HCT116 (cell line): ENCODE measurements at regions not wholly inside any gene's neighbourhood (a gene's known extent, or its start where the extent isn't known, plus 50 kb on each side); places are given as distances from the start of the nearest gene placed in this dataset.

Source experiments
- CEBPB ChIP-seq: IDR thresholded peaks from 2 replicates; pipeline ENCODE4 v1.6.1; 2012; ENCODE audit warnings: low read depth
- EGR1 ChIP-seq: IDR thresholded peaks from 2 replicates; pipeline ENCODE4 v1.6.1; 2012; ENCODE audit warnings: low read depth
- ELF1 ChIP-seq: IDR thresholded peaks from 2 replicates; pipeline ENCODE4 v1.6.1; 2012; ENCODE audit warnings: low read depth, borderline replicate concordance
- EZH2 ChIP-seq: fragments of 200-600 bp; sonication (generic); IDR thresholded peaks from 2 replicates; pipeline ENCODE4 v1.6.1; 2017; ENCODE audit warnings: antibody characterized with exemption, mixed run types
- EZH2phosphoT487 ChIP-seq: fragments of 200-600 bp; IDR thresholded peaks from 2 replicates; pipeline ENCODE4 v1.6.1; 2018; ENCODE audit warnings: antibody characterized with exemption, borderline replicate concordance
- FOSL1 ChIP-seq: IDR thresholded peaks from 2 replicates; pipeline ENCODE4 v1.6.1; 2012; ENCODE audit warnings: low read depth
- JUND ChIP-seq: IDR thresholded peaks from 2 replicates; pipeline ENCODE4 v1.6.1; 2012
- POLR2A ChIP-seq: IDR thresholded peaks from 2 replicates; pipeline ENCODE4 v1.7.0; 2011; ENCODE audit warnings: borderline replicate concordance; ENCODE audit not compliant: insufficient read depth, insufficient read length; ENCODE audit errors: extremely low read depth
- SRF ChIP-seq: IDR thresholded peaks from 2 replicates; pipeline ENCODE4 v1.6.1; 2012; ENCODE audit warnings: low read depth
- YY1 ChIP-seq: IDR thresholded peaks from 2 replicates; pipeline ENCODE4 v1.6.1; 2011; ENCODE audit warnings: low read length, low read depth, moderate library complexity, mild to moderate bottlenecking; ENCODE audit not compliant: insufficient replicate concordance; ENCODE audit errors: extremely low read depth
- TF ChIP-seq, protein P1 (sequence below), 3 experiments: fragments of 200-600 bp in 1 of 3; sonication (generic) in 1 of 3; IDR thresholded peaks in 2 of 3; conservative IDR thresholded peaks in 1 of 3; 2 replicates each; pipeline ENCODE4 v1.5.1; 2012 to 2017; ENCODE audit warnings: low read depth in 2 of 3, low read length in 2 of 3, antibody characterized with exemption in 1 of 3, borderline replicate concordance in 1 of 3, control low read depth in 1 of 3, mild to moderate bottlenecking in 1 of 3, mixed read lengths in 1 of 3, mixed run types in 1 of 3, moderate library complexity in 1 of 3; ENCODE audit not compliant: insufficient read depth in 1 of 3
- TF ChIP-seq, protein P2 (sequence below): IDR thresholded peaks from 2 replicates; pipeline ENCODE4 v1.6.1; 2011; ENCODE audit warnings: mild to moderate bottlenecking, low read length, moderate library complexity; ENCODE audit not compliant: insufficient replicate concordance; ENCODE audit errors: extremely low read depth
- TF ChIP-seq, protein P3 (sequence below): IDR thresholded peaks from 2 replicates; pipeline ENCODE4 v1.6.1; 2012
- TF ChIP-seq, protein P4 (sequence below): IDR thresholded peaks from 2 replicates; pipeline ENCODE4 v1.6.1; 2012

DNA sequence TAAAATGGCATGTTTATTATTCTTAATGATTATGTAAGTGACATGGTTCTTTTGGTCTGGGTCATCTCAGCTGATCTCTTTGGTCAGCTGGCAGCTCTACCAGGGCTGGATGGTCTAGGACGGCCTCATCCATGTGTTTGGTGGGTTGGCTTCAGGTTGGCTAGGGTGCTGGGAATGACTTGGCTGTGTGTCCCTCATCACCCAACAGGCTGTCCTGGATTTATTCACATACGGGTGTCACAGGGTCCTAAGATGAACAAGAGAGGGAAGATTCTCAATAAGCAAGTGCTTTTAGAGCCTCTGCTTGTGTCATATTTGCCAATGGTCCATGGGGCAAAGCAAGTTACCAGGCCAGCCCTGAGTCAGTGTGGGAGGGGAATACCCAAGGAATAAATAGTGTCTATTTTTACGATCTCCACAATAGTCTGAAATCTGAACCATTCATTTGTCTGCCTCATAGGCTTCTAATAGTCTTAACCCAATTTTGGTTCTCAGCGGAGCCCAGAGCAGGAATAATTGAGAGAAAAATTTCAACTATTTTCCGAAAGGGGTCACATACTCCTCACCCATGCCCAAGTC lies 157.5 kb downstream of the HS3ST2 start:
- TF ChIP-seq POLR2A = no peak
- TF ChIP-seq EZH2phosphoT487 = no peak
- TF ChIP-seq, protein P1, sequence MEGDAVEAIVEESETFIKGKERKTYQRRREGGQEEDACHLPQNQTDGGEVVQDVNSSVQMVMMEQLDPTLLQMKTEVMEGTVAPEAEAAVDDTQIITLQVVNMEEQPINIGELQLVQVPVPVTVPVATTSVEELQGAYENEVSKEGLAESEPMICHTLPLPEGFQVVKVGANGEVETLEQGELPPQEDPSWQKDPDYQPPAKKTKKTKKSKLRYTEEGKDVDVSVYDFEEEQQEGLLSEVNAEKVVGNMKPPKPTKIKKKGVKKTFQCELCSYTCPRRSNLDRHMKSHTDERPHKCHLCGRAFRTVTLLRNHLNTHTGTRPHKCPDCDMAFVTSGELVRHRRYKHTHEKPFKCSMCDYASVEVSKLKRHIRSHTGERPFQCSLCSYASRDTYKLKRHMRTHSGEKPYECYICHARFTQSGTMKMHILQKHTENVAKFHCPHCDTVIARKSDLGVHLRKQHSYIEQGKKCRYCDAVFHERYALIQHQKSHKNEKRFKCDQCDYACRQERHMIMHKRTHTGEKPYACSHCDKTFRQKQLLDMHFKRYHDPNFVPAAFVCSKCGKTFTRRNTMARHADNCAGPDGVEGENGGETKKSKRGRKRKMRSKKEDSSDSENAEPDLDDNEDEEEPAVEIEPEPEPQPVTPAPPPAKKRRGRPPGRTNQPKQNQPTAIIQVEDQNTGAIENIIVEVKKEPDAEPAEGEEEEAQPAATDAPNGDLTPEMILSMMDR (IDR thresholded peaks at IDR 0.05 in 2 of 3, conservative IDR thresholded peaks at IDR 0.05 in 1 of 3; ENCODE audit: borderline replicate concordance in 1 of 3, insufficient read depth in 1 of 3, low read depth in 2 of 3, low read length in 2 of 3) = no peak
- no peak for TF ChIP-seq CEBPB
- TF ChIP-seq EZH2 = no peak
- no peak for TF ChIP-seq EGR1
- TF ChIP-seq YY1 = no peak
- TF ChIP-seq, protein P2, sequence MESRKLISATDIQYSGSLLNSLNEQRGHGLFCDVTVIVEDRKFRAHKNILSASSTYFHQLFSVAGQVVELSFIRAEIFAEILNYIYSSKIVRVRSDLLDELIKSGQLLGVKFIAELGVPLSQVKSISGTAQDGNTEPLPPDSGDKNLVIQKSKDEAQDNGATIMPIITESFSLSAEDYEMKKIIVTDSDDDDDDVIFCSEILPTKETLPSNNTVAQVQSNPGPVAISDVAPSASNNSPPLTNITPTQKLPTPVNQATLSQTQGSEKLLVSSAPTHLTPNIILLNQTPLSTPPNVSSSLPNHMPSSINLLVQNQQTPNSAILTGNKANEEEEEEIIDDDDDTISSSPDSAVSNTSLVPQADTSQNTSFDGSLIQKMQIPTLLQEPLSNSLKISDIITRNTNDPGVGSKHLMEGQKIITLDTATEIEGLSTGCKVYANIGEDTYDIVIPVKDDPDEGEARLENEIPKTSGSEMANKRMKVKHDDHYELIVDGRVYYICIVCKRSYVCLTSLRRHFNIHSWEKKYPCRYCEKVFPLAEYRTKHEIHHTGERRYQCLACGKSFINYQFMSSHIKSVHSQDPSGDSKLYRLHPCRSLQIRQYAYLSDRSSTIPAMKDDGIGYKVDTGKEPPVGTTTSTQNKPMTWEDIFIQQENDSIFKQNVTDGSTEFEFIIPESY = no peak
- TF ChIP-seq, protein P3, sequence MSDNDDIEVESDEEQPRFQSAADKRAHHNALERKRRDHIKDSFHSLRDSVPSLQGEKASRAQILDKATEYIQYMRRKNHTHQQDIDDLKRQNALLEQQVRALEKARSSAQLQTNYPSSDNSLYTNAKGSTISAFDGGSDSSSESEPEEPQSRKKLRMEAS = no peak
- no peak for TF ChIP-seq FOSL1
- no peak for TF ChIP-seq SRF
- TF ChIP-seq ELF1 = no peak
- TF ChIP-seq, protein P4, sequence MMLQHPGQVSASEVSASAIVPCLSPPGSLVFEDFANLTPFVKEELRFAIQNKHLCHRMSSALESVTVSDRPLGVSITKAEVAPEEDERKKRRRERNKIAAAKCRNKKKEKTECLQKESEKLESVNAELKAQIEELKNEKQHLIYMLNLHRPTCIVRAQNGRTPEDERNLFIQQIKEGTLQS = no peak
- TF ChIP-seq JUND = no peak
